ENCODE measurements at regions not wholly inside any gene's neighbourhood (a gene's known extent, or its start where the extent isn't known, plus 50 kb on each side); places are given as distances from the start of the nearest gene placed in this dataset.

DNA sequence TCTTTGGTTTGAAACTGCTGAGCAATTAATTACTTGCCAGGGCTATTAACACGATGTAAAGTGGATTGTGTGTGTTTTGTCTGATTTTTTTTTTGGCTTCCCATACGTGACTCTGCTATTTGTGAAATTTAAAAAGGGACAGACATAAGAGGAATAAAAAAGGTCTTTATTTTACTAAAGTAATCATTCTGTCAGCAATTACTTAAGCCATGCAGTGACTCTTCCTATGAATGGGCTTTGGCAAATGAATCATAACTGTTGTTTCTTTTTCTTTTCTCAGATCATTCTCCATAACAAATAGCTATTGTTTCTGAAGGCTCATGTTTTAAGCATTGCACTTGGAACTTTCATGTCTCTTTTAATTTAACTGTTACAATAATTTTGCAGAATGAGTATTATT lies 461.3 kb upstream of the RORB start:
- no peaks in the 10 kb centered on the region for H3K36me3 ChIP-seq
- intact Hi-C loops (cut with DNase I) = no loop called here
- H3K4me3 ChIP-seq = no peak overlapping the region
- ATAC-seq (no peak), DNase-seq (no peak), FAIRE-seq (no peak)
- no peak overlapping the region for H3K27ac ChIP-seq
- TF ChIP-seq, protein P1, sequence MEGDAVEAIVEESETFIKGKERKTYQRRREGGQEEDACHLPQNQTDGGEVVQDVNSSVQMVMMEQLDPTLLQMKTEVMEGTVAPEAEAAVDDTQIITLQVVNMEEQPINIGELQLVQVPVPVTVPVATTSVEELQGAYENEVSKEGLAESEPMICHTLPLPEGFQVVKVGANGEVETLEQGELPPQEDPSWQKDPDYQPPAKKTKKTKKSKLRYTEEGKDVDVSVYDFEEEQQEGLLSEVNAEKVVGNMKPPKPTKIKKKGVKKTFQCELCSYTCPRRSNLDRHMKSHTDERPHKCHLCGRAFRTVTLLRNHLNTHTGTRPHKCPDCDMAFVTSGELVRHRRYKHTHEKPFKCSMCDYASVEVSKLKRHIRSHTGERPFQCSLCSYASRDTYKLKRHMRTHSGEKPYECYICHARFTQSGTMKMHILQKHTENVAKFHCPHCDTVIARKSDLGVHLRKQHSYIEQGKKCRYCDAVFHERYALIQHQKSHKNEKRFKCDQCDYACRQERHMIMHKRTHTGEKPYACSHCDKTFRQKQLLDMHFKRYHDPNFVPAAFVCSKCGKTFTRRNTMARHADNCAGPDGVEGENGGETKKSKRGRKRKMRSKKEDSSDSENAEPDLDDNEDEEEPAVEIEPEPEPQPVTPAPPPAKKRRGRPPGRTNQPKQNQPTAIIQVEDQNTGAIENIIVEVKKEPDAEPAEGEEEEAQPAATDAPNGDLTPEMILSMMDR (IDR thresholded peaks at IDR 0.05) = no peak
- no peaks in the 10 kb centered on the region for H3K4me1 ChIP-seq
- H3K27me3 ChIP-seq = no peaks in the 10 kb centered on the region
- 7 to 15% methylated on average over 2 of the region's 2 CpGs for WGBS, 2 donors
- no peaks in the 10 kb centered on the region for H3K9me3 ChIP-seq

DNA sequence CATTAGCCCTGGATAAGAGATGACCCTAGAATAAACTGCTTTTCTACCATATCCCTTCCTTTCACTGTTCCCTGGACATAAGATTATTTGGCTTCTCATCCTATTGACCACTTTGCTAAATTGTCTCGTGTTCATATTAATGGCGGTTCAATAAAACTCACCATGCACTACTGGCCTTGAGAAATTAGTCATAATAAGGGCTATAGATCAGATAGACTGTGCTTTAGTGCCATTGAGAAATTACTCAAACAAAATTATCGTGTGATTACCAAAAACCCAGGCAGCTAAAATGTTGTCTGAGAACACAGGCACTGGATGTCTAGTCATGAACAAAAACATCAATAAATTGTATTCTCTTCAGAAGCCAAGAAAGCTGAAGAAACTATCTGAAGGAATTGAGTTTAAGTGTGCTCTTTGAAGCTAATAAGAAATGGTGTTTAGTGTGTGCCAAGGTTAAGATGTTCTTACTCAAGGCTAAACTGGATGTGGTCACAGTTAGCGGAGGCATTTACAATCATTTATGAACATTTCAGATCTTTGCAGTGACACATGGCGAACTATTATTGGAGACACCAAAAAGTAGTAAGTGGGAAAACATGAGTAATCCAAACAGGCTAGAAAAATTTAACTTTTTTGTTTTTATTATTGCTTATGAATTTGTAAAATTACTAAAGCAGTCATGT lies 460.4 kb upstream of the RORB start:
- Histone ChIP-seq H3K4me1 (no peaks in the 10 kb centered on the region), H3K9me3 (no peaks in the 10 kb centered on the region), H3K4me3 (no peak overlapping the region), H3K27ac (no peak overlapping the region), H3K27me3 (no peaks in the 10 kb centered on the region), H3K36me3 (no peaks in the 10 kb centered on the region)
- TF ChIP-seq, protein P1 (IDR thresholded peaks at IDR 0.05) = no peak
- no peak for FAIRE-seq
- no peak for ATAC-seq
- intact Hi-C loops (cut with DNase I) = no loop called here
- DNase-seq = no peak
- WGBS, 2 donors = 61 to 64% methylated on average over 5 of the region's 5 CpGs

DNA sequence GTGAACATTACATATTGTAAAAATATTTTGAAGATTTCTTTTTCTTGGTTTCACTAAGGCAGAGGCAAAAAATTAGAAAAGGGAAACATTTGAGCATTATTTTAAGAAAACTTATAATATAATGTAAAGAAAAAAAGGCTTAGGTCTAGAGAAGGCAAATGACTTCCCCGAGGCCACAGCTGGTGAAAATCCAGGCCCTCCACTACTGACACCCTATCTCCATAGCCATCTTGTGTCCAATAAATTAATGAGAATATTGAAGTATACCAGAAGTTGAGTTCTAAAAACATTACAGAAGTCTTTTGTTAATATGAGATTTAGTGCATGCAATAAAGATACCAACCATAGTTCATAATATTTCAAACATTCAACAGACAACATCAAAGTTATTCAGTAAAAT lies 459.9 kb upstream of the RORB start:
- FAIRE-seq = no peak
- intact Hi-C loops (cut with DNase I) = no loop called here
- TF ChIP-seq, protein P1 (IDR thresholded peaks at IDR 0.05) = no peak
- H3K36me3 ChIP-seq = no peaks in the 10 kb centered on the region
- H3K27ac ChIP-seq = no peak overlapping the region
- no peaks in the 10 kb centered on the region for H3K9me3 ChIP-seq
- no peaks in the 10 kb centered on the region for H3K4me1 ChIP-seq
- no peaks in the 10 kb centered on the region for H3K27me3 ChIP-seq
- ATAC-seq = no peak
- no peak for DNase-seq
- WGBS, 2 donors = 62 to 69% methylated on average over 1 of the region's 1 CpG
- no peak overlapping the region for H3K4me3 ChIP-seq

DNA sequence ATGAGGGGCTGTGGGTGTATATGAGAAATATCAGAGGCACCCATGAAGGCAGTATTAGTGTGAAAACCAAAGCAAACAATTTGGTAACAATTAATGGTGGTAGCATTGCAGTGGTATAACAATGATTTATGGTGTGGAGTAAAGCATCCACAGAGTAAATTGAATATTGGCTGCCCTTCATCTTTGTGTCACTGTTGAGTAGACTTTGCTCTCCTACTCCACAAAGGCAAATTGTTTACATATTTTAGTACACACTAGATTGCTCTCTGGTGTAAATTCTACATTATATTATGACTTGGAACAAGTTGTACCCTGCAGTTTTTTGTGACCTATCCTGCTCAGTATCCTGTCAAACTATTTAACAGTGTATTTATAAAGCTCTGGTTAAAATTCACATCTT lies 455.5 kb upstream of the RORB start:
- Histone ChIP-seq H3K4me1 (no peaks in the 10 kb centered on the region), H3K36me3 (no peaks in the 10 kb centered on the region), H3K4me3 (no peak overlapping the region), H3K27ac (no peak overlapping the region), H3K9me3 (no peaks in the 10 kb centered on the region), H3K27me3 (no peaks in the 10 kb centered on the region)
- DNase-seq (no peak), ATAC-seq (no peak), FAIRE-seq (no peak)
- intact Hi-C loops (cut with DNase I) = no loop called here
- TF ChIP-seq, protein P1 (IDR thresholded peaks at IDR 0.05) = no peak

DNA sequence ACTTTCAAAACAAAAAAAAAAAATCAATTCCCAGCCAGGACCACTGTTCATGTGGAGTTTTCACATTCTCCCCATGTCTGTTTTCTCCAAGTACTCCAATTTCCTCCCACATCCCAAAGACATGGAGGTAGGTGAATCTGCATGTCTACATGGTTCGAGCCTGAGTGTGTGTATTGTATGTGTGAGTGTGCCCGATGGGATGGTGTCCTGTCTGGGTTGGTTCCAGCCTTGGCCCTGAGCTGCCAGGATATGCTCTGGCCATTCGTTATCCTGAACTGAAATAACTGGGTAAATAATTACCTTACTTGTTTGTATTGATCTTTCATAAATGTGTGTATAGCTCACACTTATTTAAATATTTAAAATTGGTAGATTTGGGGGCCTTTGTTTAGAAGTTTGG lies 452.3 kb upstream of the RORB start:
- H3K4me3 ChIP-seq = no peak overlapping the region
- H3K36me3 ChIP-seq = no peaks in the 10 kb centered on the region
- DNase-seq = no peak
- no peak for FAIRE-seq
- intact Hi-C loops (cut with DNase I) = no loop called here
- H3K27ac ChIP-seq = no peak overlapping the region
- TF ChIP-seq, protein P1 (IDR thresholded peaks at IDR 0.05) = no peak
- WGBS, 2 donors = 44 to 45% methylated on average over 3 of the region's 3 CpGs
- ATAC-seq = no peak
- no peaks in the 10 kb centered on the region for H3K9me3 ChIP-seq
- H3K4me1 ChIP-seq = no peaks in the 10 kb centered on the region
- H3K27me3 ChIP-seq = no peaks in the 10 kb centered on the region
